Keratinocyte (primary cell): ENCODE measurements at regions not wholly inside any gene's neighbourhood (a gene's known extent, or its start where the extent isn't known, plus 50 kb on each side); places are given as distances from the start of the nearest gene placed in this dataset.
A peak's percentile ranks its signal among the peaks of the same experiment; 100 is the strongest.

ENCODE experiments used
- DNase-seq: peaks from one replicate; pipeline ENCODE4 v3.0.0-alpha.2; 2011; ENCODE audit warnings: low read depth, missing footprints, low spot score
- FAIRE-seq: peaks from 2 replicates; lab custom pipeline; 2011; peaks lifted over from hg19 to GRCh38; lab: Jason Lieb, UNC
- H2AFZ ChIP-seq: 2 replicates; pipeline ENCODE4 v1.6.0; 2012; ENCODE audit warnings: low read length, control low read depth, inconsistent platforms; ENCODE audit not compliant: control insufficient read depth
- H3K27ac ChIP-seq: 2 replicates; pipeline ENCODE4 v1.5.1; 2011; ENCODE audit warnings: low read length; ENCODE audit not compliant: control insufficient read depth, insufficient read depth
- H3K27me3 ChIP-seq: 3 replicates; pipeline ENCODE4 v1.6.0; 2011; ENCODE audit warnings: low read length; ENCODE audit not compliant: control insufficient read depth, insufficient read depth; ENCODE audit errors: extremely low read depth
- H3K36me3 ChIP-seq, 2 experiments: 2 replicates in 1 of 2; 3 replicates in 1 of 2; pipeline ENCODE4 v1.5.1; 2011; ENCODE audit warnings: low read length in 2 of 2, mild to moderate bottlenecking in 1 of 2; ENCODE audit not compliant: control insufficient read depth in 2 of 2, insufficient read depth in 2 of 2; ENCODE audit errors: extremely low read depth in 1 of 2
- H3K4me1 ChIP-seq: 3 replicates; pipeline ENCODE4 v1.5.1; 2011; ENCODE audit warnings: low read length; ENCODE audit not compliant: control insufficient read depth, insufficient read depth; ENCODE audit errors: extremely low read depth
- H3K4me2 ChIP-seq: 3 replicates; pipeline ENCODE4 v1.6.0; 2011; ENCODE audit warnings: low read depth, low read length; ENCODE audit not compliant: control insufficient read depth, insufficient read depth; ENCODE audit errors: extremely low read depth
- H3K4me3 ChIP-seq, 3 experiments: fragments of 200-600 bp in 1 of 3; sonication (generic) in 1 of 3; 2 replicates in 2 of 3; 3 replicates in 1 of 3; pipeline ENCODE4 v1.5.1; 2011 to 2016; ENCODE audit warnings: low read length in 3 of 3, mild to moderate bottlenecking in 3 of 3, control low read depth in 2 of 3, inconsistent platforms in 1 of 3, low read depth in 1 of 3, mixed read lengths in 1 of 3, mixed run types in 1 of 3, moderate library complexity in 1 of 3; ENCODE audit not compliant: control insufficient read depth in 2 of 3, insufficient read depth in 2 of 3; ENCODE audit errors: extremely low read depth in 1 of 3
- H3K79me2 ChIP-seq: 2 replicates; pipeline ENCODE4 v1.6.0; 2012; ENCODE audit warnings: low read length; ENCODE audit not compliant: control insufficient read depth, insufficient read depth
- H3K9ac ChIP-seq: 3 replicates; pipeline ENCODE4 v1.6.0; 2011; ENCODE audit warnings: low read length; ENCODE audit not compliant: control insufficient read depth, insufficient read depth; ENCODE audit errors: extremely low read depth
- H3K9me1 ChIP-seq: 3 replicates; pipeline ENCODE4 v1.6.0; 2011; ENCODE audit warnings: low read length; ENCODE audit not compliant: control insufficient read depth, insufficient read depth; ENCODE audit errors: extremely low read depth
- H3K9me3 ChIP-seq: 2 replicates; pipeline ENCODE4 v1.5.1; 2012; ENCODE audit warnings: low read depth, low read length; ENCODE audit not compliant: control insufficient read depth
- H4K20me1 ChIP-seq: 3 replicates; pipeline ENCODE4 v1.6.0; 2011; ENCODE audit warnings: low read length; ENCODE audit not compliant: control insufficient read depth, insufficient read depth; ENCODE audit errors: extremely low read depth
- CTCF ChIP-seq, 3 experiments: IDR thresholded peaks in 1 of 3; conservative IDR thresholded peaks in 1 of 3; optimal IDR thresholded peaks in 1 of 3; 2 replicates in 2 of 3; 3 replicates in 1 of 3; pipeline versions ENCODE3 to v1.5.1; 2011; ENCODE audit warnings: low read length in 3 of 3, mild to moderate bottlenecking in 3 of 3, moderate library complexity in 2 of 3, control low read depth in 1 of 3, inconsistent platforms in 1 of 3; ENCODE audit not compliant: insufficient read depth in 2 of 3; ENCODE audit errors: extremely low read depth in 1 of 3
- EZH2 ChIP-seq: IDR thresholded peaks from one replicate; pipeline ENCODE4 v1.6.1; 2012; ENCODE audit warnings: inconsistent platforms, mild to moderate bottlenecking, low read length, moderate library complexity
- dilution Hi-C: fragments of 300-500 bp; cut with MboI; formaldehyde crosslinking; loops from one replicate; pipeline ENCODE4 v1.7.0; 2020; ENCODE audit warnings: low sequenced_read_pairs; ENCODE audit not compliant: extremely low pct_ligation_motif_present

GRCh38 chr4:184953421-184953945 is 64.8 kb upstream of the HELT start:
- Histone ChIP-seq H3K4me3 (no peak overlapping the region), H3K27ac (no peak overlapping the region), H3K9me3 (no peaks in the 10 kb centered on the region), H3K27me3 (peaks cover 5% of the 10 kb centered on the region), H2AFZ (peak overlapping the region; percentile 42), H4K20me1 (no peaks in the 10 kb centered on the region), H3K9me1 (no peaks in the 10 kb centered on the region), H3K36me3 (no peaks in the 10 kb centered on the region), H3K4me2 (no peak overlapping the region), H3K4me1 (peaks cover 6% of the 10 kb centered on the region), H3K79me2 (no peaks in the 10 kb centered on the region), H3K9ac (no peak overlapping the region)
- FAIRE-seq (no peak), DNase-seq (no peak)
- dilution Hi-C loops, result no loop called here
- TF ChIP-seq CTCF (optimal IDR thresholded peaks at IDR 0.05 in 1 of 3, IDR thresholded peaks at IDR 0.05 in 1 of 3, conservative IDR thresholded peaks at IDR 0.05 in 1 of 3; ENCODE audit: extremely low read depth in 1 of 3, insufficient read depth in 2 of 3, low read length in 3 of 3) (no peak), EZH2 (no peak)

- Histone ChIP-seq H3K79me2 (no peaks in the 10 kb centered on the region), H4K20me1 (no peaks in the 10 kb centered on the region), H3K9me1 (no peaks in the 10 kb centered on the region), H3K9me3 (no peaks in the 10 kb centered on the region), H3K27me3 (peaks cover 5% of the 10 kb centered on the region), H3K27ac (no peak overlapping the region), H3K4me1 (peaks cover 6% of the 10 kb centered on the region), H3K4me3 (no peak overlapping the region), H2AFZ (peak overlapping the region; percentile 42), H3K4me2 (peak overlapping the region; percentile 6), H3K9ac (no peak overlapping the region), H3K36me3 (no peaks in the 10 kb centered on the region)
- dilution Hi-C loops, result no loop called here
- FAIRE-seq (no peak), DNase-seq (peak; percentile 11)
- TF ChIP-seq EZH2 (no peak), CTCF (optimal IDR thresholded peaks at IDR 0.05 in 1 of 3, IDR thresholded peaks at IDR 0.05 in 1 of 3, conservative IDR thresholded peaks at IDR 0.05 in 1 of 3; ENCODE audit: extremely low read depth in 1 of 3, insufficient read depth in 2 of 3, low read length in 3 of 3) (no peak)
These were observed 64.3 kb upstream of the HELT start for GRCh38 chr4:184953971-184954370.
